ENCODE measurements at regions not wholly inside any gene's neighbourhood (a gene's known extent, or its start where the extent isn't known, plus 50 kb on each side); places are given as distances from the start of the nearest gene placed in this dataset.

GRCh38 chr4:77342170-77342810 is 185.3 kb downstream of the CCNG2 start:
- no peak for TF ChIP-seq CEBPB (IDR thresholded peaks at IDR 0.05)

GRCh38 chr4:77344001-77344400 is 187.0 kb downstream of the CCNG2 start:
- no peak for TF ChIP-seq MAX (IDR thresholded peaks at IDR 0.05)
- no peak for TF ChIP-seq TCF12 (IDR thresholded peaks at IDR 0.05; ENCODE audit: low read depth)
- no peak for TF ChIP-seq YY1 (IDR thresholded peaks at IDR 0.05; ENCODE audit: low read depth)
- TF ChIP-seq EP300 (IDR thresholded peaks at IDR 0.05; ENCODE audit: borderline replicate concordance) = no peak
- TF ChIP-seq ZBTB7A (IDR thresholded peaks at IDR 0.05; ENCODE audit: low read depth) = no peak
- no peak for TF ChIP-seq CREB1 (IDR thresholded peaks at IDR 0.05; ENCODE audit: low read depth)
- TF ChIP-seq EGR1 (IDR thresholded peaks at IDR 0.05) = no peak
- no peak for TF ChIP-seq FOXM1 (IDR thresholded peaks at IDR 0.05; ENCODE audit: borderline replicate concordance, low read depth)
- TF ChIP-seq TEAD4 (IDR thresholded peaks at IDR 0.05) = no peak
- no peak for TF ChIP-seq TAF1 (IDR thresholded peaks at IDR 0.05; ENCODE audit: low read depth)
- TF ChIP-seq NFIC (IDR thresholded peaks at IDR 0.05) = no peak
- TF ChIP-seq REST (IDR thresholded peaks at IDR 0.05; ENCODE audit: low read depth) = no peak
- TF ChIP-seq USF1 (IDR thresholded peaks at IDR 0.05) = no peak
- TF ChIP-seq CEBPB (IDR thresholded peaks at IDR 0.05) = no peak

GRCh38 chr4:77344784-77345183 is 187.8 kb downstream of the CCNG2 start:
- no peak for TF ChIP-seq YY1 (IDR thresholded peaks at IDR 0.05; ENCODE audit: low read depth)

GRCh38 chr4:77347351-77347966 is 190.5 kb downstream of the CCNG2 start:
- no peak for TF ChIP-seq YY1 (IDR thresholded peaks at IDR 0.05; ENCODE audit: low read depth)
- no peak for TF ChIP-seq EGR1 (IDR thresholded peaks at IDR 0.05)
- no peak for TF ChIP-seq TEAD4 (IDR thresholded peaks at IDR 0.05)
- TF ChIP-seq RAD21 (IDR thresholded peaks at IDR 0.05; ENCODE audit: low read depth) = no peak
- TF ChIP-seq CREB1 (IDR thresholded peaks at IDR 0.05; ENCODE audit: low read depth) = no peak
- no peak for TF ChIP-seq REST (IDR thresholded peaks at IDR 0.05; ENCODE audit: low read depth)
- TF ChIP-seq MAX (IDR thresholded peaks at IDR 0.05) = no peak
- TF ChIP-seq CEBPB (IDR thresholded peaks at IDR 0.05) = no peak
- TF ChIP-seq USF1 (IDR thresholded peaks at IDR 0.05) = no peak
- TF ChIP-seq TAF1 (IDR thresholded peaks at IDR 0.05; ENCODE audit: low read depth) = no peak
- TF ChIP-seq TCF12 (IDR thresholded peaks at IDR 0.05; ENCODE audit: low read depth) = no peak
- TF ChIP-seq NFIC (IDR thresholded peaks at IDR 0.05) = no peak
- no peak for TF ChIP-seq FOXM1 (IDR thresholded peaks at IDR 0.05; ENCODE audit: borderline replicate concordance, low read depth)
- no peak for TF ChIP-seq EP300 (IDR thresholded peaks at IDR 0.05; ENCODE audit: borderline replicate concordance)
- no peak for TF ChIP-seq ZBTB7A (IDR thresholded peaks at IDR 0.05; ENCODE audit: low read depth)

- TF ChIP-seq YY1 (IDR thresholded peaks at IDR 0.05; ENCODE audit: low read depth) (no peak), FOXM1 (IDR thresholded peaks at IDR 0.05; ENCODE audit: borderline replicate concordance, low read depth) (no peak), CEBPB (IDR thresholded peaks at IDR 0.05) (no peak), RAD21 (IDR thresholded peaks at IDR 0.05; ENCODE audit: low read depth) (no peak), ZBTB7A (IDR thresholded peaks at IDR 0.05; ENCODE audit: low read depth) (no peak), MAX (IDR thresholded peaks at IDR 0.05) (no peak), EP300 (IDR thresholded peaks at IDR 0.05; ENCODE audit: borderline replicate concordance) (no peak), CREB1 (IDR thresholded peaks at IDR 0.05; ENCODE audit: low read depth) (no peak), TCF12 (IDR thresholded peaks at IDR 0.05; ENCODE audit: low read depth) (no peak), TAF1 (IDR thresholded peaks at IDR 0.05; ENCODE audit: low read depth) (no peak), REST (IDR thresholded peaks at IDR 0.05; ENCODE audit: low read depth) (no peak), USF1 (IDR thresholded peaks at IDR 0.05) (no peak), TEAD4 (IDR thresholded peaks at IDR 0.05) (no peak), NFIC (IDR thresholded peaks at IDR 0.05) (no peak), EGR1 (IDR thresholded peaks at IDR 0.05) (no peak)
These were observed 191.8 kb downstream of the CCNG2 start for GRCh38 chr4:77348815-77349214.
